HepG2 (cell line): ENCODE measurements at regions not wholly inside any gene's neighbourhood (a gene's known extent, or its start where the extent isn't known, plus 50 kb on each side); places are given as distances from the start of the nearest gene placed in this dataset.
A peak's percentile ranks its signal among the peaks of the same experiment; 100 is the strongest.

ENCODE experiments used
- ATAC-seq: fragments of 200-7000 bp; cut with Tn5 transposase; 3 replicates; pipeline ENCODE4 v1.9.1; 2020; ENCODE audit warnings: mild to moderate bottlenecking, moderate library complexity
- BruUV-seq: library from RNA; stranded (reverse); fragments of 400-500 nt; replicated peaks from 2 replicates; lab custom pipeline; 2021; lab: Mats Ljungman, UMichigan
- CTCF ChIA-PET: fragments of 300-600 bp; formaldehyde crosslinking; extraction: SDS; loops from one replicate; lab custom pipeline; 2021; ENCODE audit warnings: low total read pairs, inconsistent platforms, low intra/inter-chr PET ratio; lab: Yijun Ruan, JAX
- POLR2A ChIA-PET: fragments of 350-600 bp; sonication (Branson Sonifier 250); formaldehyde crosslinking; loops from one replicate; lab custom pipeline; 2020; ENCODE audit warnings: antibody characterized with exemption, inconsistent platforms; lab: Yijun Ruan, JAX
- DNase-seq: peaks from one replicate; pipeline ENCODE4 v3.0.0-alpha.2; 2015; ENCODE audit warnings: low spot score
- FAIRE-seq: peaks from 3 replicates; lab custom pipeline; 2011; peaks lifted over from hg19 to GRCh38; lab: Jason Lieb, UNC
- H2AFZ ChIP-seq: one replicate; pipeline ENCODE4 v1.6.1; 2011; ENCODE audit warnings: low read length, inconsistent platforms
- H3K27ac ChIP-seq: fragments of 300-600 bp; 3 replicates; pipeline ENCODE4 v1.8.0; 2011; ENCODE audit warnings: mixed run types, mild to moderate bottlenecking, mixed read lengths, low read length, inconsistent platforms; ENCODE audit not compliant: insufficient read depth; ENCODE audit errors: extremely low read length
- H3K27me3 ChIP-seq, 2 experiments: fragments of 200-600 bp in 1 of 2; 2 replicates in 1 of 2; 3 replicates in 1 of 2; pipeline versions ENCODE4 v1.6.0 to v1.8.0; 2011; ENCODE audit warnings: low read length in 2 of 2, mild to moderate bottlenecking in 2 of 2, moderate library complexity in 2 of 2, inconsistent platforms in 1 of 2; ENCODE audit not compliant: insufficient read depth in 2 of 2, control insufficient read depth in 1 of 2
- H3K36me3 ChIP-seq, 2 experiments: fragments of 200-600 bp in 1 of 2; replicated peaks in 1 of 2; 2 replicates in 1 of 2; 3 replicates in 1 of 2; pipeline versions ENCODE4 v1.5.1 to v1.8.0; 2011; ENCODE audit warnings: low read length in 2 of 2, inconsistent platforms in 1 of 2; ENCODE audit not compliant: insufficient read depth in 2 of 2, control insufficient read depth in 1 of 2
- H3K4me1 ChIP-seq: 2 replicates; pipeline ENCODE4 v1.5.1; 2012; ENCODE audit warnings: low read length, inconsistent platforms; ENCODE audit not compliant: insufficient read depth
- H3K4me2 ChIP-seq: 2 replicates; pipeline ENCODE4 v1.6.0; 2011; ENCODE audit warnings: low read depth, low read length, inconsistent platforms
- H3K4me3 ChIP-seq, 3 experiments: fragments of 200-600 bp in 1 of 3; sonication (generic), shearing (Covaris generic) in 1 of 3; replicated peaks in 1 of 3; 2 replicates each; pipeline ENCODE4 v1.5.1; 2011 to 2016; ENCODE audit warnings: low read length in 3 of 3, inconsistent platforms in 2 of 3, low read depth in 2 of 3, mild to moderate bottlenecking in 2 of 3, control low read depth in 1 of 3, mixed read lengths in 1 of 3; ENCODE audit not compliant: insufficient read depth in 1 of 3
- H3K79me2 ChIP-seq: one replicate; pipeline ENCODE4 v1.6.1; 2011; ENCODE audit warnings: low read length, inconsistent platforms; ENCODE audit not compliant: insufficient read depth
- H3K9ac ChIP-seq: 2 replicates; pipeline ENCODE4 v1.6.0; 2011; ENCODE audit warnings: mild to moderate bottlenecking, low read depth, low read length, inconsistent platforms; ENCODE audit not compliant: insufficient read depth
- H3K9me3 ChIP-seq: 2 replicates; pipeline ENCODE4 v1.5.1; 2012; ENCODE audit warnings: mild to moderate bottlenecking, low read length
- H4K20me1 ChIP-seq: 2 replicates; pipeline ENCODE4 v1.6.0; 2011; ENCODE audit warnings: inconsistent platforms, mild to moderate bottlenecking, low read length, moderate library complexity; ENCODE audit not compliant: insufficient read depth
- ATRX ChIP-seq: sonication (generic); formaldehyde crosslinking; IDR thresholded peaks from 2 replicates; pipeline ENCODE4 v1.4.0; 2020; ENCODE audit warnings: missing genetic modification reagents, borderline replicate concordance
- CEBPB ChIP-seq: IDR thresholded peaks from 2 replicates; pipeline ENCODE4 v1.6.1; 2011; ENCODE audit warnings: low read depth, low read length, improper control_type of control experiment, borderline replicate concordance
- FOXC1 ChIP-seq: sonication (generic); formaldehyde crosslinking; IDR thresholded peaks from 2 replicates; pipeline ENCODE4 v1.8.0; 2022; ENCODE audit warnings: mild to moderate bottlenecking, missing genetic modification reagents, borderline replicate concordance
- KAT2B ChIP-seq: fragments of 150-350 bp; IDR thresholded peaks from 2 replicates; pipeline ENCODE4 v1.6.1; 2014; ENCODE audit warnings: low read depth, low read length, borderline replicate concordance
- KLF15 ChIP-seq: sonication (generic); formaldehyde crosslinking; IDR thresholded peaks from 2 replicates; pipeline ENCODE4 v1.8.1; 2023; ENCODE audit warnings: borderline replicate concordance, mild to moderate bottlenecking, inconsistent platforms, missing genetic modification reagents, mixed read lengths
- RAD51 ChIP-seq: fragments of 450-650 bp; IDR thresholded peaks from 2 replicates; pipeline ENCODE4 v1.6.1; 2016; ENCODE audit warnings: borderline replicate concordance
- TBX3 ChIP-seq: fragments of 450-650 bp; IDR thresholded peaks from 2 replicates; pipeline ENCODE4 v1.6.1; 2017; ENCODE audit warnings: antibody characterized with exemption, mild to moderate bottlenecking, inconsistent platforms, borderline replicate concordance
- YEATS4 ChIP-seq: sonication (generic); formaldehyde crosslinking; IDR thresholded peaks from 2 replicates; pipeline ENCODE4 v1.4.0; 2020; ENCODE audit warnings: missing genetic modification reagents, borderline replicate concordance
- ZEB1 ChIP-seq: IDR thresholded peaks from 2 replicates; pipeline ENCODE4 v1.6.1; 2012; ENCODE audit warnings: mild to moderate bottlenecking, low read depth, inconsistent platforms; ENCODE audit not compliant: insufficient replicate concordance
- ZNF205 ChIP-seq: IDR thresholded peaks from 2 replicates; pipeline ENCODE4 v1.6.1; 2018; ENCODE audit warnings: missing biosample characterization, missing genetic modification reagents
- ZNF33B ChIP-seq: sonication (generic); formaldehyde crosslinking; IDR thresholded peaks from 2 replicates; pipeline ENCODE4 v1.5.1; 2020; ENCODE audit warnings: mild to moderate bottlenecking, missing genetic modification reagents
- ZNF530 ChIP-seq: sonication (generic); formaldehyde crosslinking; IDR thresholded peaks from 2 replicates; pipeline ENCODE4 v1.5.0; 2020; ENCODE audit warnings: low read depth, mild to moderate bottlenecking, missing genetic modification reagents
- ZNF616 ChIP-seq: sonication (generic); formaldehyde crosslinking; IDR thresholded peaks from 2 replicates; pipeline ENCODE4 v1.5.0; 2020; ENCODE audit warnings: low read depth, mild to moderate bottlenecking, missing genetic modification reagents
- ZNF75D ChIP-seq: sonication (generic); formaldehyde crosslinking; IDR thresholded peaks from 2 replicates; pipeline ENCODE4 v1.8.1; 2023; ENCODE audit warnings: missing genetic modification reagents, mild to moderate bottlenecking, borderline replicate concordance
- WGBS: methylation state at CpG from one replicate; pipeline ENCODE4 v1.1.6; 2017; ENCODE audit warnings: low lambda C conversion rate; 5-methylcytosine and 5-hydroxymethylcytosine counted together
- in situ Hi-C: cut with HindIII; loops from 2 replicates; pipeline ENCODE4 v1.10.0; 2017; ENCODE audit warnings: low pct_unique_long_range_greater_than_20kb; ENCODE audit not compliant: extremely low pct_ligation_motif_present
- intact Hi-C: fragments of 100-400 bp; cut with micrococcal nuclease; formaldehyde crosslinking; loops from one replicate; pipeline ENCODE4 v1.10.0; 2022; ENCODE audit not compliant: unreplicated experiment
- TF ChIP-seq, protein P1 (sequence below): sonication (generic); formaldehyde crosslinking; IDR thresholded peaks from 2 replicates; pipeline ENCODE4 v1.5.0; 2020; ENCODE audit warnings: mild to moderate bottlenecking, missing genetic modification reagents
- TF ChIP-seq, protein P2 (sequence below): sonication (generic); formaldehyde crosslinking; conservative IDR thresholded peaks from 2 replicates; pipeline ENCODE4 v1.4.0; 2020; ENCODE audit warnings: missing genetic modification reagents
- TF ChIP-seq, protein P3 (sequence below): sonication (generic); formaldehyde crosslinking; IDR thresholded peaks from 2 replicates; pipeline ENCODE4 v1.8.0; 2022; ENCODE audit warnings: missing genetic modification reagents, mild to moderate bottlenecking, borderline replicate concordance

DNA sequence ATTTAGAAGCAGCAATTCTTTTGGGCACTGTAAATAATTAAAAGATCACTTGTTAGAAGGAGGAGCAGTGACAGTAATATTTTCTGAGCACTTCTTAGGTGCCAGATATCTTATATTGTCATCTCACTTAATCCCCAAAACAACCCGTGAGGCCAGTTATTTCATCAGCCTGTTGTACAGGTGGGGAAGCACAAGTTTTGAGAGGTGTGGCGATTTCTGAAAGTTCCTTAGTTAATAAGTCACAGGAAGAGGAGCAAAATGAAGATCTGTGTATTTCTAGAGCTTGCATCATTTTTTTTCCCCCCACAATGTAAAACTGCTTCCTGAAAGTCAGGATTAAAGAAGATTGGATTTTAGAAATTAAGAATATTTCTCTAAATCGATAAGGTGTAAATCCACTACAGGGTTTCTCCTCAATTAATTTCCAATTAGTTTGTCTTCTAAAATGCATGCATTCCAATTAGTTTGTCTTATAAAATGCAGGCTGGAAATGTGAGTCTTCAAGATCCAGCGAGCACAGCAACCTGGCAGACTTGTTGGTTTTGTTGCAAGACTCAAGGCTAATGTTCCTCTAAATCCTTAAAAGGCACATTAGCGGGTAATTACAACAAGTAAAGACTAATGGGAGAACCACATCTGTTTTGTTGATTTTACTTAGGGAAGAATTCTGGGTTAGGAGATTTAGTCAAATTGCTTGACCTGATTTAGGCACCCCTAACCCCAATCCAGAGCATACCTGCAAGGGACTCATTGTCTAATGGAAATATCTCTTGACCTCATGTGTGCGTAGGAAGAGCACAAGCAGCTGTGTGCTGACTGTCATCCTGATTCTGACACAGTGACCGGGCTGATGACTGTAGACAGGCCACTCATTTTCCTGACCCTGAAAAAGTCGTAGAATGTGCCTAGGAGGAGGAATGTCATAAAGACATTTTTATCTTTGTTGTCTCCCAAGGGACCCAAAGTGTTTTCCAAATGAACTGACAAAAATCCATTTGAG, 272.0 kb downstream of the BAMBI start (continued):
- TF ChIP-seq CEBPB: peak; percentile 70

- H3K4me3 ChIP-seq: no peak overlapping the region
- FAIRE-seq: no peak
- no peaks in the 10 kb centered on the region for H3K27me3 ChIP-seq
- in situ Hi-C loops: no loop called here
- no peaks in the 10 kb centered on the region for H3K9me3 ChIP-seq
- CTCF ChIA-PET: no interaction called here
- 95% methylated on average over 6 of the region's 6 CpGs for WGBS
- no peak overlapping the region for H3K27ac ChIP-seq
- intact Hi-C loops: no loop called here
- no peaks in the 10 kb centered on the region for H3K79me2 ChIP-seq
- no TSS peak for BruUV-seq
- H4K20me1 ChIP-seq: no peaks in the 10 kb centered on the region
- no peak overlapping the region for H2AFZ ChIP-seq
- H3K4me2 ChIP-seq: no peak overlapping the region
- DNase-seq: no peak
- POLR2A ChIA-PET: no interaction called here
- peaks cover 34% of the 10 kb centered on the region for H3K4me1 ChIP-seq
- no peak for ATAC-seq
- no peaks in the 10 kb centered on the region for H3K36me3 ChIP-seq
- no peak overlapping the region for H3K9ac ChIP-seq
- no peak for TF ChIP-seq TBX3
- TF ChIP-seq, protein P1, sequence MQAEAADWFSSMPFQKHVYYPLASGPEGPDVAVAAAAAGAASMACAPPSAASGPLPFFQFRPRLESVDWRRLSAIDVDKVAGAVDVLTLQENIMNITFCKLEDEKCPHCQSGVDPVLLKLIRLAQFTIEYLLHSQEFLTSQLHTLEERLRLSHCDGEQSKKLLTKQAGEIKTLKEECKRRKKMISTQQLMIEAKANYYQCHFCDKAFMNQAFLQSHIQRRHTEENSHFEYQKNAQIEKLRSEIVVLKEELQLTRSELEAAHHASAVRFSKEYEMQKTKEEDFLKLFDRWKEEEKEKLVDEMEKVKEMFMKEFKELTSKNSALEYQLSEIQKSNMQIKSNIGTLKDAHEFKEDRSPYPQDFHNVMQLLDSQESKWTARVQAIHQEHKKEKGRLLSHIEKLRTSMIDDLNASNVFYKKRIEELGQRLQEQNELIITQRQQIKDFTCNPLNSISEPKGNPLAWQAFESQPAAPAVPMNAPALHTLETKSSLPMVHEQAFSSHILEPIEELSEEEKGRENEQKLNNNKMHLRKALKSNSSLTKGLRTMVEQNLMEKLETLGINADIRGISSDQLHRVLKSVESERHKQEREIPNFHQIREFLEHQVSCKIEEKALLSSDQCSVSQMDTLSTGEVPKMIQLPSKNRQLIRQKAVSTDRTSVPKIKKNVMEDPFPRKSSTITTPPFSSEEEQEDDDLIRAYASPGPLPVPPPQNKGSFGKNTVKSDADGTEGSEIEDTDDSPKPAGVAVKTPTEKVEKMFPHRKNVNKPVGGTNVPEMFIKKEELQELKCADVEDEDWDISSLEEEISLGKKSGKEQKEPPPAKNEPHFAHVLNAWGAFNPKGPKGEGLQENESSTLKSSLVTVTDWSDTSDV (CRISPR knock-in tag): no peak
- no peak for TF ChIP-seq KLF15
- no peak for TF ChIP-seq ZNF205 (CRISPR knock-in tag)
- TF ChIP-seq ZNF616 (CRISPR knock-in tag): no peak
- no peak for TF ChIP-seq ZEB1
- TF ChIP-seq, protein P2, sequence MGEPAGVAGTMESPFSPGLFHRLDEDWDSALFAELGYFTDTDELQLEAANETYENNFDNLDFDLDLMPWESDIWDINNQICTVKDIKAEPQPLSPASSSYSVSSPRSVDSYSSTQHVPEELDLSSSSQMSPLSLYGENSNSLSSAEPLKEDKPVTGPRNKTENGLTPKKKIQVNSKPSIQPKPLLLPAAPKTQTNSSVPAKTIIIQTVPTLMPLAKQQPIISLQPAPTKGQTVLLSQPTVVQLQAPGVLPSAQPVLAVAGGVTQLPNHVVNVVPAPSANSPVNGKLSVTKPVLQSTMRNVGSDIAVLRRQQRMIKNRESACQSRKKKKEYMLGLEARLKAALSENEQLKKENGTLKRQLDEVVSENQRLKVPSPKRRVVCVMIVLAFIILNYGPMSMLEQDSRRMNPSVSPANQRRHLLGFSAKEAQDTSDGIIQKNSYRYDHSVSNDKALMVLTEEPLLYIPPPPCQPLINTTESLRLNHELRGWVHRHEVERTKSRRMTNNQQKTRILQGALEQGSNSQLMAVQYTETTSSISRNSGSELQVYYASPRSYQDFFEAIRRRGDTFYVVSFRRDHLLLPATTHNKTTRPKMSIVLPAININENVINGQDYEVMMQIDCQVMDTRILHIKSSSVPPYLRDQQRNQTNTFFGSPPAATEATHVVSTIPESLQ (CRISPR knock-in tag): no peak
- TF ChIP-seq ATRX (CRISPR knock-in tag): no peak
- TF ChIP-seq ZNF530 (CRISPR knock-in tag): no peak
- TF ChIP-seq, protein P3, sequence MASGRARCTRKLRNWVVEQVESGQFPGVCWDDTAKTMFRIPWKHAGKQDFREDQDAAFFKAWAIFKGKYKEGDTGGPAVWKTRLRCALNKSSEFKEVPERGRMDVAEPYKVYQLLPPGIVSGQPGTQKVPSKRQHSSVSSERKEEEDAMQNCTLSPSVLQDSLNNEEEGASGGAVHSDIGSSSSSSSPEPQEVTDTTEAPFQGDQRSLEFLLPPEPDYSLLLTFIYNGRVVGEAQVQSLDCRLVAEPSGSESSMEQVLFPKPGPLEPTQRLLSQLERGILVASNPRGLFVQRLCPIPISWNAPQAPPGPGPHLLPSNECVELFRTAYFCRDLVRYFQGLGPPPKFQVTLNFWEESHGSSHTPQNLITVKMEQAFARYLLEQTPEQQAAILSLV (CRISPR knock-in tag): no peak
- TF ChIP-seq FOXC1 (CRISPR knock-in tag): no peak
- no peak for TF ChIP-seq KAT2B
- TF ChIP-seq ZNF33B (CRISPR knock-in tag): no peak
- TF ChIP-seq YEATS4 (CRISPR knock-in tag): no peak
- no peak for TF ChIP-seq RAD51
- no peak for TF ChIP-seq ZNF75D (CRISPR knock-in tag)
Measured at GRCh38 chr10:28951484-28951883, 274.2 kb downstream of the BAMBI start.
